Heart left ventricle (tissue), 16 donors: ENCODE measurements at regions not wholly inside any gene's neighbourhood (a gene's known extent, or its start where the extent isn't known, plus 50 kb on each side); places are given as distances from the start of the nearest gene placed in this dataset.

Source experiments
- ATAC-seq, 4 donors: fragments of 200-7000 bp; cut with Tn5 transposase; one replicate each; pipeline ENCODE4 v1.9.1; 2020 to 2022; ENCODE audit warnings: moderate library complexity in 4 of 4, mild to moderate bottlenecking in 3 of 4, moderate number of reproducible peaks in 1 of 4
- DNase-seq, 5 donors: peaks; one replicate each; pipeline ENCODE4 v3.0.0-alpha.2; 2020
- H3K27ac ChIP-seq, 12 donors: fragments of 200-600 bp; sonication (generic) in 4 of 12; one replicate each; pipeline versions ENCODE4 v1.5.0 to v1.8.0; 2016 to 2022; ENCODE audit warnings: mild to moderate bottlenecking in 2 of 12
- H3K27me3 ChIP-seq, 9 donors: fragments of 200-600 bp; sonication (generic) in 2 of 9; one replicate each; pipeline versions ENCODE4 v1.5.1 to v1.8.0; 2016 to 2022; ENCODE audit warnings: mild to moderate bottlenecking in 3 of 9
- H3K36me3 ChIP-seq, 9 donors: fragments of 200-600 bp; sonication (generic) in 2 of 9; one replicate each; pipeline versions ENCODE4 v1.5.0 to v1.8.0; 2018 to 2022; ENCODE audit warnings: mild to moderate bottlenecking in 2 of 9
- H3K4me1 ChIP-seq, 12 donors: fragments of 200-600 bp; sonication (generic) in 4 of 12; one replicate each; pipeline versions ENCODE4 v1.5.0 to v1.8.0; 2016 to 2022; ENCODE audit warnings: mild to moderate bottlenecking in 3 of 12
- H3K4me3 ChIP-seq, 12 donors: fragments of 200-600 bp; sonication (generic) in 4 of 12; one replicate each; pipeline versions ENCODE4 v1.5.0 to v1.8.0; 2017 to 2022; ENCODE audit warnings: mild to moderate bottlenecking in 9 of 12, moderate library complexity in 4 of 12
- H3K9me3 ChIP-seq, 12 donors: fragments of 200-600 bp; sonication (generic) in 4 of 12; one replicate each; pipeline versions ENCODE4 v1.5.0 to v1.8.0; 2016 to 2022; ENCODE audit warnings: mild to moderate bottlenecking in 1 of 12
- POLR2A ChIP-seq, 2 donors: fragments of 450-650 bp; IDR thresholded peaks; one replicate each; pipeline ENCODE4 v1.6.1; 2017; ENCODE audit warnings: antibody characterized with exemption in 2 of 2, mild to moderate bottlenecking in 2 of 2, moderate library complexity in 2 of 2
- WGBS, 4 donors: extraction: QIAGEN DNeasy Blood & Tissue Kit in 2 of 4; methylation state at CpG; one replicate each; pipeline versions ENCODE4 v1.1.5 to v1.1.7; 2013 to 2018; 5-methylcytosine and 5-hydroxymethylcytosine counted together
- intact Hi-C, 10 donors: fragments of 100-400 bp; cut with DNase I; formaldehyde crosslinking; loops; one replicate each; pipeline versions ENCODE4 v1.11.1 to v1.14.2; 2022
- TF ChIP-seq, protein P1 (sequence below), 12 donors: fragments of 200-600 bp; sonication (generic) in 4 of 12; IDR thresholded peaks; one replicate each; pipeline versions ENCODE4 v1.5.0 to v1.8.0; 2018 to 2022; ENCODE audit warnings: antibody characterized with exemption in 12 of 12, mild to moderate bottlenecking in 5 of 12
- donor health status: ischemic (EF 13 %, LVEDD 7.1; RV severe dilation, severe dysfunction).
- donor health status: healthy with polysubstance abuse.
- donor health status: DM: no; HTN: yes; CAD: no.
- donor health status: DM: no; HTN: no; CAD: no.
- donor health status: ischemic (EF 25% LVEDD 6.9; RV normal size, moderate dysfunction).
- donor health status: ischemic (EF 25% LVEDD 5.7; RV mildly dilated, moderate dysfunction).
- donor health status: healthy.
- donor health status: DM: yes; HTN: yes; CAD: no.
- donor health status: ischemic (EF 35%, LVEDD 5.7; RV mildly dilated, moderate dysfunction).
- donor health status: nonischemic (EF 11% LVEDD 7.7; RV severe dilation, severe dysfunction).
- donor health status: DM: yes; HTN: yes; CAD: no.
- donor health status: PGD.
- donor health status: ischemic (EF 29% LVEDD 5.4; RV normal size, mild dysfunction).
- donor health status: nonischemic (EF 23%, LVEDD 6.1; RV moderate dilation, normal function).

DNA sequence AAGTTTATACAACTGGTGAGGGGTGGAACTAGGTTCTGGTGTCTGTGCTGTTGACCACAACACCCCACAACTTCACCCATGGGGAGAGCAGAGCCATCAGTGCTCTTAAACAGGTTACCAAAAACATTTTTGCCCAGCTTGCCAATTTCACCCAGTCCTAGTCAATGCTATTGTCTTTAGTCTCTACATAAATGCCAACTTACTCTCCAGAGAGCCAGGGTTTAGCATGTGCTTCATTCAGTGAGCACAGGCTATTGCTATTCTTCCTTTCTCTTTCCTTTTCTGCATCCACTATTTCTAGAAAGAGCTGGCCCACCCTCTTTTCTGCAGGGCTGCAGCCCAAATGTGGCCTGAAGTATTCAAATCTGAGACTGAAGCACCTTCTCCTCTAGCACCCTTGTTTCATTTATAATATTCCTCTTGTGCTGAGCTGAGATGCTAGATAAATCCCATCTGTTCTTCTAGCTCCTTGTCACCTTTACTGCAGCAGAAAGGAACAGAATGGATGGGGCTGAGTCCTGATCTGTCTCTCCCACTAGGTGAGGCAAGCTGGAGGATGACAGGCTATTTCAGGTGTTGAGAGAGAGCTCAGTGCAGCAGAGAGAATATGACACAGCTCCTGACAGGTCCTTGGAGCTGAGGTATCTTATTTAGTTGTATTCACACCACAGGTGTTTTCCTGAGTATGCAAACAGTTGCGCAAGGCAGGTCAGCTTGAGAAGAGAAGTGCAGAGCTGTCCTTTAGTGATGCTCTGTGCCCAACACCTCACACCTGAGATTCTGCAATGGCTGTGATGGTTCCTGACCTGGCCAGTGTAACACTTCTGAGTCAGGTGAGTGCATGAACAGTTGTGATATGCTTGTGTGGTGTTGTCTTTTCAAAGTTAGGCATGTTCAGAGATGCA, 819.2 kb downstream of the CCSER2 start:
- Histone ChIP-seq H3K4me3 (no peak overlapping the region), H3K36me3 (no peaks in the 10 kb centered on the region), H3K27ac (no peak overlapping the region), H3K4me1 (no peaks in the 10 kb centered on the region), H3K27me3 (peaks cover 0 to 5% (median 0%) of the 10 kb centered on the region in 9 donors), H3K9me3 (no peaks in the 10 kb centered on the region)
- 86 to 98% (median 91%) methylated on average over 1 of the region's 1 CpG for WGBS, 4 donors
- TF ChIP-seq, protein P1, sequence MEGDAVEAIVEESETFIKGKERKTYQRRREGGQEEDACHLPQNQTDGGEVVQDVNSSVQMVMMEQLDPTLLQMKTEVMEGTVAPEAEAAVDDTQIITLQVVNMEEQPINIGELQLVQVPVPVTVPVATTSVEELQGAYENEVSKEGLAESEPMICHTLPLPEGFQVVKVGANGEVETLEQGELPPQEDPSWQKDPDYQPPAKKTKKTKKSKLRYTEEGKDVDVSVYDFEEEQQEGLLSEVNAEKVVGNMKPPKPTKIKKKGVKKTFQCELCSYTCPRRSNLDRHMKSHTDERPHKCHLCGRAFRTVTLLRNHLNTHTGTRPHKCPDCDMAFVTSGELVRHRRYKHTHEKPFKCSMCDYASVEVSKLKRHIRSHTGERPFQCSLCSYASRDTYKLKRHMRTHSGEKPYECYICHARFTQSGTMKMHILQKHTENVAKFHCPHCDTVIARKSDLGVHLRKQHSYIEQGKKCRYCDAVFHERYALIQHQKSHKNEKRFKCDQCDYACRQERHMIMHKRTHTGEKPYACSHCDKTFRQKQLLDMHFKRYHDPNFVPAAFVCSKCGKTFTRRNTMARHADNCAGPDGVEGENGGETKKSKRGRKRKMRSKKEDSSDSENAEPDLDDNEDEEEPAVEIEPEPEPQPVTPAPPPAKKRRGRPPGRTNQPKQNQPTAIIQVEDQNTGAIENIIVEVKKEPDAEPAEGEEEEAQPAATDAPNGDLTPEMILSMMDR (IDR thresholded peaks at IDR 0.05): no peak
- TF ChIP-seq POLR2A (IDR thresholded peaks at IDR 0.05): no peak
- intact Hi-C loops: no loop called here
- no peak for ATAC-seq
- DNase-seq: no peak

DNA sequence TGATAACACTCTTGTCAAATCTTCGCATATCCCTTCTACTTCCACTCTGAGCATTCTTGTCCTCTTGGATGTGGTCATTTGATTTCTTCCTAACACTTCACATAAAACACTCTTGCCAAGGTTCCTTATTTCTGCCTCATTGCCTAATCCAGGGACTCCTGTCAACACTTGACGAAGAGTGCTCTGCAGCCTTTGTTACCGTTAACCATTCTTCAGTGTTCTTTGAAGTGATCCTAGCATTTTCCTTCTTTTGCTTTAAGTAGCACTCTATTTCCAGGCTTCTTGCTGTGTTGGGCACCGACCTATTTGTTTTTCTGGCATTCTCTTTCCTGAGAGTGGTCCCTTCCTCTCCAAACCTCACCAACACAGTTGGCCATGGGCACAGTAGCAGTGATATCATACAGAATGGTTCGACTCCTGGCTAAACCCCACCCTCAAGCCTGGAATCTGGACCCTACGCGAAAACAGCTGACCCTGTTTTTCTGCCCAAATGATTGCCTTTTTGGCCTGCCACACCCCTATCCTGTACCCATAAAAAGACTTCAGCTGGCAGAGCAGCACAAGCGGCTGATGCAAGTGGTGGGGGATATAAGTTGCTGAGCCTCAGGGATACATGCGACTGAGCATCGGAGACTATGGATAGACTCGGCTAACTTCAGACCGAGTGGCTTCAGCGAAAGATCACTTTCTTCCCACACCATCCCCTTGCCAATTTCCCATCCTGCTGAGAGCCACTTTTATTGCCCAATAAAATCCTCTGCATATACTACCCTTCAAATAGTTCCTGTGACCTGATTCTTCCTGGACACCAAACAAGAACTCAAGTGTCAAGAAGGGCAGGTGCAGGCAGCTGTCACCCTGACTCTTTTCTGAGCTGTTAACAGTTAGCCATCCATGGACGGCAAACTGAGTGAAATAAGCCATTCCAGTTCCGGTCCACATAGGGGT, 820.6 kb downstream of the CCSER2 start:
- DNase-seq (no peak), ATAC-seq (no peak)
- H3K27ac ChIP-seq: no peak overlapping the region
- TF ChIP-seq, protein P1 (IDR thresholded peaks at IDR 0.05): no peak
- TF ChIP-seq POLR2A (IDR thresholded peaks at IDR 0.05): no peak
- no peaks in the 10 kb centered on the region for H3K9me3 ChIP-seq
- WGBS, 4 donors: 70 to 77% (median 72%) methylated on average over 15 of the region's 15 CpGs
- H3K4me1 ChIP-seq: no peaks in the 10 kb centered on the region
- intact Hi-C loops: no loop called here
- H3K4me3 ChIP-seq: no peak overlapping the region
- H3K27me3 ChIP-seq: peaks cover 0 to 5% (median 0%) of the 10 kb centered on the region in 9 donors
- H3K36me3 ChIP-seq: no peaks in the 10 kb centered on the region

DNA sequence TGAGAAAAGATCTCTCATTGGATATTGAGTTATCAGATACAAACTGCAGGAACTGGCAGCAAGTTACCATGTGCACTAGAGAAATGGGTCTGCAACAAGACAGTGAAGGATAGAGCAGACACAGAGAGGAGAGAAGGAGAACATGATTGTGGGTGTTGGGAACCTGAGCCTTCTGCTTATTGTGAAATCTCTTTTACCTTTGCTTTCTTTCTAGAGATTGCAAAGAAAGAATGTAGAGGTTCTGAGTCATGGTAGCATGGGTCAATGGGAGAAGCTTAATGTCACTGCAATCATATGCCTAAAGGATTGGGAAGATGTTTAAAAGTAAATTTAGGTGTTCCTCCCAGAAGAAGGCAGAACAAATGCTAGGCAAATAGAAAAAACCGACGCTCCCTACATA, 821.4 kb downstream of the CCSER2 start:
- Histone ChIP-seq H3K36me3 (no peaks in the 10 kb centered on the region), H3K27ac (no peak overlapping the region), H3K27me3 (peaks cover 0 to 5% (median 0%) of the 10 kb centered on the region in 9 donors), H3K4me3 (no peak overlapping the region), H3K9me3 (no peaks in the 10 kb centered on the region), H3K4me1 (no peaks in the 10 kb centered on the region)
- intact Hi-C loops: no loop called here
- DNase-seq (no peak), ATAC-seq (no peak)
- WGBS, 4 donors: 87 to 96% (median 91%) methylated on average over 2 of the region's 2 CpGs
- TF ChIP-seq POLR2A (IDR thresholded peaks at IDR 0.05): no peak
- TF ChIP-seq, protein P1 (IDR thresholded peaks at IDR 0.05): no peak

DNA sequence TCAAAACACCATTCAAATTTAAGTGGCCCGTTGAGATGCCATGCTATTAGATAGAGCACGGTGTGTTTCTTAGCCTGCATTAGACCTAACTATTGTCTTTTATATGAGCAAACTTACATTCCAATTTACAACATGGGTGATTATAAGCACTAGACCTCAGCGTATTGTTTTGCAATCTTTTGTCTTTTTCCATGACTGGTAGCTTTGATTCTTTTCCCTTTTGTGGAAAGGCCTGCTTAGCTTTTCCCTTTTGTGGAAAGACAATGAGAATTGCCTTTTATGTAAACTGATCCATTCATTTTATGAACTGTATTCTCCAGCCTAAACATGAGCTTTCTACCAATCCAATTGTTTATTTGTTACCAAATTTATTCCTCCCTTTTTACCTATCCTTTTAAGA, 823.1 kb downstream of the CCSER2 start:
- intact Hi-C loops: no loop called here
- Histone ChIP-seq H3K27ac (no peak overlapping the region), H3K36me3 (no peaks in the 10 kb centered on the region), H3K9me3 (no peaks in the 10 kb centered on the region), H3K4me1 (no peaks in the 10 kb centered on the region), H3K4me3 (no peak overlapping the region), H3K27me3 (peaks cover 0 to 5% (median 0%) of the 10 kb centered on the region in 9 donors)
- DNase-seq (no peak), ATAC-seq (no peak)
- 69 to 78% (median 73%) methylated on average over 3 of the region's 3 CpGs for WGBS, 4 donors
- TF ChIP-seq POLR2A (IDR thresholded peaks at IDR 0.05): no peak
- TF ChIP-seq, protein P1 (IDR thresholded peaks at IDR 0.05): no peak
